OCI-LY3 (cell line): ENCODE measurements at regions not wholly inside any gene's neighbourhood (a gene's known extent, or its start where the extent isn't known, plus 50 kb on each side); places are given as distances from the start of the nearest gene placed in this dataset.

Experiments
- H2AFZ ChIP-seq: fragments of 200-600, 300-600 bp; shearing (Covaris generic); 2 replicates; pipeline ENCODE4 v1.6.0; 2014; ENCODE audit warnings: antibody characterized with exemption, low read depth, low read length
- H3K27ac ChIP-seq: fragments of 200-600, 300-600 bp; sonication (generic); 2 replicates; pipeline ENCODE4 v1.5.1; 2014; ENCODE audit warnings: mild to moderate bottlenecking, low read length, moderate library complexity, mixed read lengths
- H3K27me3 ChIP-seq: fragments of 200-600, 300-600 bp; sonication (generic); 2 replicates; pipeline ENCODE4 v1.6.1; 2014; ENCODE audit warnings: low read depth, low read length, mixed read lengths
- H3K36me3 ChIP-seq: fragments of 200-600, 300-600 bp; sonication (generic); replicated peaks from 2 replicates; pipeline ENCODE3; 2014; ENCODE audit warnings: low read depth, low read length, mixed read lengths
- H3K4me1 ChIP-seq: fragments of 300-600, 200-600 bp; sonication (generic); 2 replicates; pipeline ENCODE4 v1.6.1; 2014; ENCODE audit warnings: low read length, mixed read lengths
- H3K4me2 ChIP-seq: fragments of 200-600, 300-600 bp; sonication (generic); 2 replicates; pipeline ENCODE4 v1.6.1; 2014; ENCODE audit warnings: low read length, mixed read lengths
- H3K4me3 ChIP-seq: fragments of 300-600, 200-600 bp; sonication (generic); 2 replicates; pipeline ENCODE4 v1.5.1; 2014; ENCODE audit warnings: antibody characterized with exemption, mild to moderate bottlenecking, low read length, moderate library complexity
- H3K79me2 ChIP-seq: fragments of 300-600, 200-600 bp; shearing (Covaris generic); 2 replicates; pipeline ENCODE4 v1.6.1; 2014; ENCODE audit warnings: mild to moderate bottlenecking, low read length, mixed read lengths
- H3K9ac ChIP-seq: fragments of 300-600, 200-600 bp; shearing (Covaris generic); 2 replicates; pipeline ENCODE4 v1.6.0; 2014; ENCODE audit warnings: mild to moderate bottlenecking, low read length, moderate library complexity
- H3K9me3 ChIP-seq: fragments of 200-600, 300-600 bp; shearing (Covaris generic); 2 replicates; pipeline ENCODE4 v1.6.1; 2014; ENCODE audit warnings: low read length, mixed read lengths; ENCODE audit not compliant: insufficient read depth
- H4K20me1 ChIP-seq: fragments of 200-600, 300-600 bp; sonication (generic); 2 replicates; pipeline ENCODE4 v1.6.1; 2016; ENCODE audit warnings: low read length, mixed read lengths; ENCODE audit not compliant: insufficient read depth
- CTCF ChIP-seq: fragments of 200-600, 300-600 bp; sonication (generic); IDR thresholded peaks from 2 replicates; pipeline ENCODE4 v1.5.1; 2014; ENCODE audit warnings: antibody characterized with exemption, low read length, low read depth
- EZH2phosphoT487 ChIP-seq: fragments of 200-600 bp; shearing (Covaris generic); IDR thresholded peaks from 2 replicates; pipeline ENCODE4 v1.6.1; 2018; ENCODE audit warnings: antibody characterized with exemption, mixed run types, low read depth

- TF ChIP-seq CTCF (no peak), EZH2phosphoT487 (no peak)
- Histone ChIP-seq H2AFZ (no peak overlapping the region), H3K36me3 (peaks cover 3% of the 10 kb centered on the region), H3K9ac (no peak overlapping the region), H3K4me1 (peaks cover 10% of the 10 kb centered on the region), H3K27me3 (no peaks in the 10 kb centered on the region), H3K4me2 (no peak overlapping the region), H3K79me2 (no peaks in the 10 kb centered on the region), H3K4me3 (no peak overlapping the region), H4K20me1 (no peaks in the 10 kb centered on the region), H3K27ac (no peak overlapping the region), H3K9me3 (no peaks in the 10 kb centered on the region)
These were observed 140.5 kb downstream of the CD83 start for GRCh38 chr6:14258117-14258516.

- H3K9ac ChIP-seq, result no peak overlapping the region
- H3K4me2 ChIP-seq, result no peak overlapping the region
- no peaks in the 10 kb centered on the region for H3K27me3 ChIP-seq
- no peaks in the 10 kb centered on the region for H3K79me2 ChIP-seq
- peaks cover 4% of the 10 kb centered on the region; the same call in 1 of the 2 replicates for H3K9me3 ChIP-seq
- H3K4me3 ChIP-seq, result no peak overlapping the region
- H2AFZ ChIP-seq, result no peak overlapping the region
- H3K27ac ChIP-seq, result no peak overlapping the region
- no peaks in the 10 kb centered on the region for H4K20me1 ChIP-seq
- H3K36me3 ChIP-seq, result peaks cover 4% of the 10 kb centered on the region
- TF ChIP-seq EZH2phosphoT487, result no peak
- TF ChIP-seq CTCF, result no peak
- H3K4me1 ChIP-seq, result peaks cover 10% of the 10 kb centered on the region
These were observed 141.4 kb downstream of the CD83 start for GRCh38 chr6:14258695-14259593.

GRCh38 chr6:14259594-14260152, 142.1 kb downstream of the CD83 start:
- Histone ChIP-seq H3K27me3 (no peaks in the 10 kb centered on the region), H4K20me1 (no peaks in the 10 kb centered on the region), H3K4me1 (peaks cover 3% of the 10 kb centered on the region), H2AFZ (no peak overlapping the region), H3K4me2 (no peak overlapping the region), H3K4me3 (no peak overlapping the region), H3K27ac (no peak overlapping the region), H3K36me3 (peaks cover 7% of the 10 kb centered on the region), H3K9me3 (peaks cover 7% of the 10 kb centered on the region; the same call in 1 of the 2 replicates), H3K9ac (no peak overlapping the region), H3K79me2 (no peaks in the 10 kb centered on the region)
- TF ChIP-seq CTCF (no peak), EZH2phosphoT487 (no peak)

DNA sequence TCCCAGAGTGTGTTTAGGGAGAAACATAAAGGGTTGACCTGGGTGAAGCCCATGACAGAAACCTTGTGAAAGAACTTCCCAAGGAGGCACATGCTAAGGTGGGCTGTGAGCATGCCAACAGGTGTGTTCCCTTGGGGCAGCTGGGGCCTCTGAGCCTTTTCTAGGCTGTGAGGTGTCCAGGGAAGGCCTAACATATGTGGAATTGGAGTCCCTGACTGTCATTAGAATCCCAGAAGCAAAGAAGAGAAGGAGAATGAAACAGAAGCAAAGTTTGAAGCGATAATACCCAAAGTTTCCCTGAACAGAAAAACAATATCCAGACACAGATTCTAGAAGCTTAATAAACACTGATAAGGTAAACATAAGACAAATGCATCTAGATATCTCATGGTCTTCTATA, 143.3 kb downstream of the CD83 start:
- H3K9me3 ChIP-seq, result peaks cover 7% of the 10 kb centered on the region; the same call in 1 of the 2 replicates
- H3K36me3 ChIP-seq, result peaks cover 7% of the 10 kb centered on the region
- H3K4me1 ChIP-seq, result no peaks in the 10 kb centered on the region
- H3K4me3 ChIP-seq, result no peak overlapping the region
- no peaks in the 10 kb centered on the region for H3K27me3 ChIP-seq
- H4K20me1 ChIP-seq, result no peaks in the 10 kb centered on the region
- no peaks in the 10 kb centered on the region for H3K79me2 ChIP-seq
- H2AFZ ChIP-seq, result no peak overlapping the region
- H3K9ac ChIP-seq, result no peak overlapping the region
- no peak for TF ChIP-seq CTCF
- no peak for TF ChIP-seq EZH2phosphoT487
- H3K4me2 ChIP-seq, result no peak overlapping the region
- H3K27ac ChIP-seq, result no peak overlapping the region
